SU-DHL-6 (cell line): ENCODE measurements at regions not wholly inside any gene's neighbourhood (a gene's known extent, or its start where the extent isn't known, plus 50 kb on each side); places are given as distances from the start of the nearest gene placed in this dataset.

ENCODE experiments used
- H2AFZ ChIP-seq: fragments of 200-600 bp; sonication (generic); 2 replicates; pipeline ENCODE4 v1.6.1; 2014; ENCODE audit warnings: low read depth, mild to moderate bottlenecking, moderate library complexity, mixed read lengths, antibody characterized with exemption, low read length; ENCODE audit not compliant: severe bottlenecking
- H3F3A ChIP-seq: fragments of 200-600 bp; shearing (Covaris generic); 2 replicates; pipeline ENCODE4 v1.6.0; 2016; ENCODE audit warnings: antibody characterized with exemption, mild to moderate bottlenecking; ENCODE audit not compliant: insufficient read depth
- H3K27ac ChIP-seq: fragments of 200-600 bp; sonication (generic); 2 replicates; pipeline ENCODE4 v1.5.1; 2016; ENCODE audit warnings: low read depth, mild to moderate bottlenecking, low read length, moderate library complexity, mixed read lengths
- H3K27me3 ChIP-seq: fragments of 200-600 bp; sonication (generic), shearing (Covaris generic); 2 replicates; pipeline ENCODE4 v1.6.0; 2014; ENCODE audit warnings: mild to moderate bottlenecking, low read length
- H3K36me3 ChIP-seq: fragments of 200-600 bp; sonication (generic); 2 replicates; pipeline ENCODE4 v1.6.1; 2014; ENCODE audit warnings: mild to moderate bottlenecking, low read length, mixed read lengths
- H3K4me2 ChIP-seq: fragments of 300-600, 200-600 bp; shearing (Covaris generic), sonication (generic); 2 replicates; pipeline ENCODE4 v1.6.0; 2014; ENCODE audit warnings: low read length, low read depth, mild to moderate bottlenecking; ENCODE audit not compliant: poor library complexity, severe bottlenecking
- H3K4me3 ChIP-seq: fragments of 200-600 bp; sonication (generic); 2 replicates; pipeline ENCODE4 v1.5.1; 2014; ENCODE audit warnings: antibody characterized with exemption, low read length, mild to moderate bottlenecking, mixed read lengths; ENCODE audit not compliant: insufficient read depth, poor library complexity, severe bottlenecking
- H3K79me2 ChIP-seq: fragments of 200-600 bp; sonication (generic); 2 replicates; pipeline ENCODE4 v1.6.1; 2014; ENCODE audit warnings: mild to moderate bottlenecking, low read length, moderate library complexity; ENCODE audit not compliant: insufficient read depth
- H3K9ac ChIP-seq: fragments of 200-600 bp; sonication (generic); 2 replicates; pipeline ENCODE4 v1.7.0; 2014; ENCODE audit warnings: mild to moderate bottlenecking, low read length
- H3K9me2 ChIP-seq: fragments of 200-600 bp; sonication (generic); replicated peaks from 2 replicates; pipeline ENCODE4 v1.6.1; 2014; ENCODE audit warnings: low read length; ENCODE audit not compliant: insufficient read depth
- H3K9me3 ChIP-seq: fragments of 200-600 bp; sonication (generic); 2 replicates; pipeline ENCODE4 v1.6.1; 2014; ENCODE audit warnings: low read length, mixed read lengths; ENCODE audit not compliant: insufficient read depth
- H4K20me1 ChIP-seq: fragments of 200-600 bp; sonication (generic); 2 replicates; pipeline ENCODE4 v1.6.1; 2014; ENCODE audit warnings: low read depth, mild to moderate bottlenecking, antibody characterized with exemption, low read length, moderate library complexity, mixed read lengths
- EZH2phosphoT487 ChIP-seq: fragments of 200-600 bp; sonication (generic), shearing (Covaris generic); conservative IDR thresholded peaks from 2 replicates; pipeline ENCODE4 v1.6.1; 2018; ENCODE audit warnings: mild to moderate bottlenecking, antibody characterized with exemption, low read length, moderate library complexity, mixed read lengths
- TF ChIP-seq, protein P1 (sequence below): fragments of 200-600 bp; sonication (generic); IDR thresholded peaks from one replicate; pipeline ENCODE4 v1.5.1; 2017; ENCODE audit warnings: antibody characterized with exemption, mild to moderate bottlenecking, low read length, moderate library complexity; ENCODE audit not compliant: insufficient read depth, poor library complexity, severe bottlenecking

DNA sequence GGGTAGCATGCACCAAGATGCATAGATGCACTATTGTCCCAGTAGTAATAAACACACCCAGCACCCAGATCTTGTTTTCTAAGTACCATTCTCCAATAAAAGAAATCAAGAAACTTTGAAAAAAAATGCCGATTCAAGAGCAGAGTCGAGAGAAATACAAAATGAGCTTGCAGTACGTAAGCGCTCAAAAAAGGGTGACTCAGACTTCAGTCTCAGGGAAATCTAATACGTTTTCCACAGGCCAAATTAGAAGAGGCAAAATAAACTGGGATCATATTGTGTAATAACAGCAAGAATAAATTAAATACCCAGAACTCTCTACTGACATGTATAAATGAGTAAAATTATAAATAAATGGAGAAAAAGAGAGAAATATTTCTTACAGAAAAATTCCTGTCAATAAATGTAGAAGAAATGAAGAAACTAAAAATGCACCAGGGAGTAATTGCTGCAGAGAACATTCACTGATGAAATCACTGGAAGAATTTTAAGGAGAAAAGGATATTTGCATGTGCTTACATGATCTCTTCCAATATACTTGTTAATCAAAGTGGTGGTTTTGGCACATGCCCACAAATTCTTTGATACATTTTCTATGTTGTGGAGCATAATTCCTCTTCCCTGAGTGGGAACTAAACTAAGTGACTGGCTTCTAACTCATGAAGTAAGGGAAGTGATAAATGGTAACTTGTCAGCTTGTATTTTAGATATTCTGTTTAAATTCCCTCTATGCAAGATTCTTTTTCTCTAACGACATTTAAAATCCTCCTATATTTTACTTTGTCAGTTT lies 567.6 kb upstream of the ADAMTS16 start:
- TF ChIP-seq, protein P1, sequence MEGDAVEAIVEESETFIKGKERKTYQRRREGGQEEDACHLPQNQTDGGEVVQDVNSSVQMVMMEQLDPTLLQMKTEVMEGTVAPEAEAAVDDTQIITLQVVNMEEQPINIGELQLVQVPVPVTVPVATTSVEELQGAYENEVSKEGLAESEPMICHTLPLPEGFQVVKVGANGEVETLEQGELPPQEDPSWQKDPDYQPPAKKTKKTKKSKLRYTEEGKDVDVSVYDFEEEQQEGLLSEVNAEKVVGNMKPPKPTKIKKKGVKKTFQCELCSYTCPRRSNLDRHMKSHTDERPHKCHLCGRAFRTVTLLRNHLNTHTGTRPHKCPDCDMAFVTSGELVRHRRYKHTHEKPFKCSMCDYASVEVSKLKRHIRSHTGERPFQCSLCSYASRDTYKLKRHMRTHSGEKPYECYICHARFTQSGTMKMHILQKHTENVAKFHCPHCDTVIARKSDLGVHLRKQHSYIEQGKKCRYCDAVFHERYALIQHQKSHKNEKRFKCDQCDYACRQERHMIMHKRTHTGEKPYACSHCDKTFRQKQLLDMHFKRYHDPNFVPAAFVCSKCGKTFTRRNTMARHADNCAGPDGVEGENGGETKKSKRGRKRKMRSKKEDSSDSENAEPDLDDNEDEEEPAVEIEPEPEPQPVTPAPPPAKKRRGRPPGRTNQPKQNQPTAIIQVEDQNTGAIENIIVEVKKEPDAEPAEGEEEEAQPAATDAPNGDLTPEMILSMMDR = no peak
- TF ChIP-seq EZH2phosphoT487 = no peak
- Histone ChIP-seq H3K27ac (no peak overlapping the region), H3K4me3 (no peak overlapping the region), H4K20me1 (no peaks in the 10 kb centered on the region), H3K9me2 (no peaks in the 10 kb centered on the region), H3K4me2 (no peak overlapping the region), H3K79me2 (no peaks in the 10 kb centered on the region), H3F3A (no peaks in the 10 kb centered on the region), H3K27me3 (no peaks in the 10 kb centered on the region), H2AFZ (no peak overlapping the region), H3K36me3 (no peaks in the 10 kb centered on the region), H3K9me3 (no peaks in the 10 kb centered on the region), H3K9ac (no peak overlapping the region)

DNA sequence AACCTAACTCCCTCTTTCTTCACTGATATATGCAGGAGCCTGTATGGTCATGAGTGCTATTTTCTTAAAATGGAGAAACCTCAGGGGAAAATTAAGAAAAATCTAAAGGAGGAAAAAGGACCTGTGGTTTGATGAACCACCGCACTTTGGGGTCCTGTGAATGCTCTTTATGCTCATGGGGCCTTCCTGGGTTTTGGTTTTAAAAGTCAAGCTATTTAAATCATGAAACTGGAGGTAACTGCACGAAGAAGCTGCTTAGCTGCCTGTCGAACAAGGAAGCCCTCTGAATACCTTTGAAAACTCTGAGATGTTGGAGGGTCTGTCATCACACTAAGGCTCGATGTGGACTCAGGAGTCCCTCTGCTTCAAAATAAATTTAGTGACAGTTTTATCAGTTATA lies 564.5 kb upstream of the ADAMTS16 start:
- Histone ChIP-seq H3K79me2 (no peaks in the 10 kb centered on the region), H3K9me2 (no peaks in the 10 kb centered on the region), H2AFZ (no peak overlapping the region), H3K27me3 (no peaks in the 10 kb centered on the region), H3K27ac (no peak overlapping the region), H3K9me3 (no peaks in the 10 kb centered on the region), H4K20me1 (no peaks in the 10 kb centered on the region), H3F3A (no peaks in the 10 kb centered on the region), H3K4me2 (no peak overlapping the region), H3K9ac (no peak overlapping the region), H3K4me3 (no peak overlapping the region), H3K36me3 (no peaks in the 10 kb centered on the region)
- no peak for TF ChIP-seq EZH2phosphoT487
- TF ChIP-seq, protein P1 = no peak

DNA sequence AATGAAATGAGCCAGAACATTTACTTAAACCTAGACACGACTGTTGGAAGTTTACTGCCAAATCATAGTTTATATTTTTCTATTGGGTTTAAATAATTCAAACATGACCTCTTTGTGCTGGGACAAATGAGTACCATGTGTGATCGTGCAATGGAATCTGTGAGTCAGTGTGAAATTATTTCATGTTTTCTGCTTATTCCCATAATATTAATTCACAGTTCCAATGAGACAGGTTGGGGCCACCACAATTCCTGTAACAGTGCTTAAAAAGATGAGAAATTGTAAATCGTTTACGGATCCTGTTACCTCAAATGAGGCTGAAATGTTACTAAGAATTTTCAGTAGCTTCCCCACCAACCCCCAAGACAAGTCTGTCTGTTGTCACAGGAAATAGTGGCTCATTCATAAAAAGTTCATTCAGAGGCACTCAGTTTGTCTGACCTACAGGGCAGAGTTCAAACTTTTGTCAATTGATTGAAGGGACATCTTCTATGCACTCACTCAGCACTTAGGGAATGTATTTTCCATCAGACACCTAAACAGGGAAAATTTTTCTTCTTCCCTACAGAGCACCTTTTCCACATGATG lies 563.9 kb upstream of the ADAMTS16 start:
- H3K4me2 ChIP-seq = no peak overlapping the region
- H2AFZ ChIP-seq = no peak overlapping the region
- no peaks in the 10 kb centered on the region for H3K9me3 ChIP-seq
- H3K36me3 ChIP-seq = no peaks in the 10 kb centered on the region
- H3F3A ChIP-seq = no peaks in the 10 kb centered on the region
- H3K9me2 ChIP-seq = no peaks in the 10 kb centered on the region
- H3K9ac ChIP-seq = no peak overlapping the region
- no peak overlapping the region for H3K27ac ChIP-seq
- TF ChIP-seq, protein P1 = no peak
- no peak for TF ChIP-seq EZH2phosphoT487
- H4K20me1 ChIP-seq = no peaks in the 10 kb centered on the region
- no peak overlapping the region for H3K4me3 ChIP-seq
- no peaks in the 10 kb centered on the region for H3K27me3 ChIP-seq
- no peaks in the 10 kb centered on the region for H3K79me2 ChIP-seq
